ENCODE measurements at regions not wholly inside any gene's neighbourhood (a gene's known extent, or its start where the extent isn't known, plus 50 kb on each side); places are given as distances from the start of the nearest gene placed in this dataset.

DNA sequence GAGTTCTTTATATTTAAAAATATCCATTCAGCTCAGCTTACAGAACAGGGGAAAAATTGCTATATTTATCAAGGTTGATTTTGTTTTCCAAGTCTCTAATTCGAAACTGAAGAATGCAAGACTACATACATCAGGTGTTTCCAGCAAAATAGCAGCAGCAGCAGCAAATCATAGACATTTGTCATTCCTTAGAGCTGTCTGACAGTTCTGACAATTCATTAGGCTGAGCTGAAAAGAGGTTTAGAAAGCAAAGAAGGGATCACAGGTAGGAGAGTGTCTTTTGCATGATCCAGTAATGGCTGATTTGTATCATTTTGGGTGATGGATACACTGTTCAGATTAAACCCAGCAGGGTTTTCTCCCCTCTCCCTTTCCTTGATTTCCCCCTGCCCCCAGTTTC lies 545.7 kb downstream of the MCTP2 start:
- Histone ChIP-seq H3K9me3 (replicated peaks; ENCODE audit: low read length) (peaks cover 9% of the 10 kb centered on the region), H3K4me3 (ENCODE audit: low read length) (no peak overlapping the region), H3K36me3 (ENCODE audit: insufficient read depth, low read length) (no peaks in the 10 kb centered on the region), H3K9ac (ENCODE audit: low read depth, low read length) (no peak overlapping the region), H3K27me3 (ENCODE audit: control insufficient read depth, insufficient read depth, low read length) (no peaks in the 10 kb centered on the region), H3K4me1 (ENCODE audit: control insufficient read depth, insufficient read depth, low read length) (no peaks in the 10 kb centered on the region), H3K4me2 (ENCODE audit: low read length) (no peak overlapping the region)

DNA sequence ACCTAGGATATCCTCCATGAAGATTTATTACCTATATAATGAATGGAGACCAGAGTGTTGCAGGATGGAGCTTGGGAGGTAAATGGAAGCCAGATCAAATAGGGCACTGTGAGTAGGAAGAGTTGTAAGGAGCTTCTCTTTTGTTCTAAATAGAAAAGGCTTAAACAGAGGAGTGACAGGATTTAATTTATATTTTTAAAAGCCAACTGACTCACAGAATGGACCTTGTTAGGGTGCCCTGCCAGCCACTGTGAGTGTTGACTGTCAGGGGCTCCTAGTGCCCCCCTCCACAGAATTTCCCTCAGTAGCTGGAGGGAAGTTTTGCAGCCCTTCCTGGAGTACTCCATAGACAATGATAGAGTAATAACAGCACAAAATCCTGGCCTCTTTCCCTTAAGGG lies 547.5 kb downstream of the MCTP2 start:
- H3K4me3 ChIP-seq (ENCODE audit: low read length): no peak overlapping the region
- no peaks in the 10 kb centered on the region for H3K36me3 ChIP-seq (ENCODE audit: insufficient read depth, low read length)
- H3K9ac ChIP-seq (ENCODE audit: low read depth, low read length): no peak overlapping the region
- H3K4me1 ChIP-seq (ENCODE audit: control insufficient read depth, insufficient read depth, low read length): no peaks in the 10 kb centered on the region
- H3K4me2 ChIP-seq (ENCODE audit: low read length): no peak overlapping the region
- no peaks in the 10 kb centered on the region for H3K27me3 ChIP-seq (ENCODE audit: control insufficient read depth, insufficient read depth, low read length)
- peaks cover 4% of the 10 kb centered on the region for H3K9me3 ChIP-seq (replicated peaks; ENCODE audit: low read length)

GRCh38 chr15:94780166-94780565 lies 548.8 kb downstream of the MCTP2 start:
- Histone ChIP-seq H3K4me2 (ENCODE audit: low read length) (no peak overlapping the region), H3K4me1 (ENCODE audit: control insufficient read depth, insufficient read depth, low read length) (no peaks in the 10 kb centered on the region), H3K27me3 (ENCODE audit: control insufficient read depth, insufficient read depth, low read length) (no peaks in the 10 kb centered on the region), H3K9me3 (replicated peaks; ENCODE audit: low read length) (peaks cover 3% of the 10 kb centered on the region), H3K4me3 (ENCODE audit: low read length) (no peak overlapping the region), H3K36me3 (ENCODE audit: insufficient read depth, low read length) (no peaks in the 10 kb centered on the region), H3K9ac (ENCODE audit: low read depth, low read length) (no peak overlapping the region)

DNA sequence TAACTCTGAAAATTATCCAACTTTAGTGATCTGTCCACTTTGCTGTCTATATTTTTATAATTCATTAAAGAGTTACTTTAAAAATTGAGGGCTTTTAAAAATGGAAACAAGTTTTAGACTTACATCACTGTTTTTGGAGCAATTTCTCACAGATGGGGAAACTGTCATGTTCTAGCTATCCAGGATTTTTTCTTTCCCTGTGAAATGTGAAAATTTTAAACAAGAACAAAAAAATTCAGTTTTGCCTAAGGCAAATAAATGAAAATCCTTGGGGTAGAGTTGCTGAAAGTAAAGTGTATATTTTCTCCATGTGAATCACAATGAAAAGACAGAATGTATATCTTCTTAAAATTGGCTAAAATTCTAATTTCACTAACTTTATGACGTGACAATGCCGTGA lies 553.7 kb downstream of the MCTP2 start:
- Histone ChIP-seq H3K27me3 (ENCODE audit: control insufficient read depth, insufficient read depth, low read length) (no peaks in the 10 kb centered on the region), H3K9me3 (replicated peaks; ENCODE audit: low read length) (no peaks in the 10 kb centered on the region), H3K4me3 (ENCODE audit: low read length) (no peak overlapping the region), H3K4me2 (ENCODE audit: low read length) (no peak overlapping the region), H3K36me3 (ENCODE audit: insufficient read depth, low read length) (no peaks in the 10 kb centered on the region), H3K9ac (ENCODE audit: low read depth, low read length) (no peak overlapping the region), H3K4me1 (ENCODE audit: control insufficient read depth, insufficient read depth, low read length) (no peaks in the 10 kb centered on the region)

- no peak overlapping the region for H3K9ac ChIP-seq (ENCODE audit: low read depth, low read length)
- H3K4me1 ChIP-seq (ENCODE audit: control insufficient read depth, insufficient read depth, low read length): no peaks in the 10 kb centered on the region
- no peaks in the 10 kb centered on the region for H3K9me3 ChIP-seq (replicated peaks; ENCODE audit: low read length)
- no peaks in the 10 kb centered on the region for H3K27me3 ChIP-seq (ENCODE audit: control insufficient read depth, insufficient read depth, low read length)
- no peak overlapping the region for H3K4me2 ChIP-seq (ENCODE audit: low read length)
- no peak overlapping the region for H3K4me3 ChIP-seq (ENCODE audit: low read length)
- H3K36me3 ChIP-seq (ENCODE audit: insufficient read depth, low read length): no peaks in the 10 kb centered on the region
These were observed 559.6 kb downstream of the MCTP2 start for GRCh38 chr15:94791008-94791407.

DNA sequence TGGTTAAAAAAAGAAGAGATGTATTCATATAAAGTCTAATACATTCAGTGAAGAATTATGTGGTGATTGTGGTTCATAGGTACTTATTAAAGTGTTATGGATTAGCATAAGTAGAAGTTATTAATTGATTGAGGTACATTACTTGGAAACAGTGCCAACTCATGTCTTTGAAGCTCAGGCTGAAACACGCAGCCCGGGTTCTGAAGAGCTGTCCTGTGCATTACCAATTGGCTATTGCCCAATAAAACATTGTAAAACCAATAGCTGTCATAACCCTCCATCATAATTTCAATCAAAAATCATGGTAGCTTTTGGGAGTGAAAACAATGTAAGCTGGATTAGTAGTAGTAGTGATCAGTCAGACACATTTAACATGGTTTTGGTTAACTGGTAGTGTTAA lies 560.1 kb downstream of the MCTP2 start:
- no peaks in the 10 kb centered on the region for H3K4me1 ChIP-seq (ENCODE audit: control insufficient read depth, insufficient read depth, low read length)
- no peak overlapping the region for H3K4me3 ChIP-seq (ENCODE audit: low read length)
- H3K9me3 ChIP-seq (replicated peaks; ENCODE audit: low read length): no peaks in the 10 kb centered on the region
- no peaks in the 10 kb centered on the region for H3K27me3 ChIP-seq (ENCODE audit: control insufficient read depth, insufficient read depth, low read length)
- H3K36me3 ChIP-seq (ENCODE audit: insufficient read depth, low read length): no peaks in the 10 kb centered on the region
- no peak overlapping the region for H3K9ac ChIP-seq (ENCODE audit: low read depth, low read length)
- H3K4me2 ChIP-seq (ENCODE audit: low read length): no peak overlapping the region

- H3K9ac ChIP-seq (ENCODE audit: low read depth, low read length): no peak overlapping the region
- no peaks in the 10 kb centered on the region for H3K9me3 ChIP-seq (replicated peaks; ENCODE audit: low read length)
These were observed 560.8 kb downstream of the MCTP2 start for GRCh38 chr15:94792196-94792595.

GRCh38 chr15:94793207-94793606 lies 561.8 kb downstream of the MCTP2 start:
- no peak overlapping the region for H3K4me2 ChIP-seq (ENCODE audit: low read length)
- no peak overlapping the region for H3K4me3 ChIP-seq (ENCODE audit: low read length)
- no peak overlapping the region for H3K9ac ChIP-seq (ENCODE audit: low read depth, low read length)
- no peaks in the 10 kb centered on the region for H3K4me1 ChIP-seq (ENCODE audit: control insufficient read depth, insufficient read depth, low read length)
- no peaks in the 10 kb centered on the region for H3K27me3 ChIP-seq (ENCODE audit: control insufficient read depth, insufficient read depth, low read length)
- H3K36me3 ChIP-seq (ENCODE audit: insufficient read depth, low read length): no peaks in the 10 kb centered on the region
- H3K9me3 ChIP-seq (replicated peaks; ENCODE audit: low read length): no peaks in the 10 kb centered on the region

More at GRCh38 chr15:94792196-94792595, 560.8 kb downstream of the MCTP2 start:
- Histone ChIP-seq H3K4me1 (ENCODE audit: control insufficient read depth, insufficient read depth, low read length) (no peaks in the 10 kb centered on the region), H3K27me3 (ENCODE audit: control insufficient read depth, insufficient read depth, low read length) (no peaks in the 10 kb centered on the region), H3K4me2 (ENCODE audit: low read length) (no peak overlapping the region), H3K4me3 (ENCODE audit: low read length) (no peak overlapping the region), H3K36me3 (ENCODE audit: insufficient read depth, low read length) (no peaks in the 10 kb centered on the region)

GRCh38 chr15:94793641-94794040 lies 562.3 kb downstream of the MCTP2 start:
- Histone ChIP-seq H3K4me3 (ENCODE audit: low read length) (no peak overlapping the region), H3K9me3 (replicated peaks; ENCODE audit: low read length) (no peaks in the 10 kb centered on the region), H3K4me1 (ENCODE audit: control insufficient read depth, insufficient read depth, low read length) (no peaks in the 10 kb centered on the region), H3K9ac (ENCODE audit: low read depth, low read length) (no peak overlapping the region), H3K4me2 (ENCODE audit: low read length) (no peak overlapping the region), H3K36me3 (ENCODE audit: insufficient read depth, low read length) (no peaks in the 10 kb centered on the region), H3K27me3 (ENCODE audit: control insufficient read depth, insufficient read depth, low read length) (no peaks in the 10 kb centered on the region)

DNA sequence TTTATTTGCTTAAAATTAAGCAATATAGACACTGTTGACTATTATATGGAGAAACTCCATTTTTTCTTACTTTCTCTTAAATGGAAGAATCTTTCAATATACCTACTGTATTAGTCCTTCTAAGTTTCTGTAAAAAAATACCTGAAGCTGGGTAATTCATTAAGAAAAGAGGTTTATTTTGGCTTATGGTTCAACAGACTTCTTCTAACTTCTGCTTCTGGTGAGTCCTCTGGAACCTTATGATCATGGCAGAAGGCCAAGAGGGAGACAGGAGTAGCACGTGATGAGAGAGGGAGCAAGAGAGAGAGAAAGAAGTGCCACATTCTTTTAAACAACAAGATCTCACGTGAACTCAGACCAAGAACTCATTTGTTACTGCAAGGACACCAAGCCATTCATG lies 573.3 kb downstream of the MCTP2 start:
- no peaks in the 10 kb centered on the region for H3K9me3 ChIP-seq (replicated peaks; ENCODE audit: low read length)
- no peaks in the 10 kb centered on the region for H3K4me1 ChIP-seq (ENCODE audit: control insufficient read depth, insufficient read depth, low read length)
- no peaks in the 10 kb centered on the region for H3K27me3 ChIP-seq (ENCODE audit: control insufficient read depth, insufficient read depth, low read length)
- no peaks in the 10 kb centered on the region for H3K36me3 ChIP-seq (ENCODE audit: insufficient read depth, low read length)
- no peak overlapping the region for H3K4me3 ChIP-seq (ENCODE audit: low read length)
- no peak overlapping the region for H3K4me2 ChIP-seq (ENCODE audit: low read length)
- H3K9ac ChIP-seq (ENCODE audit: low read depth, low read length): no peak overlapping the region

DNA sequence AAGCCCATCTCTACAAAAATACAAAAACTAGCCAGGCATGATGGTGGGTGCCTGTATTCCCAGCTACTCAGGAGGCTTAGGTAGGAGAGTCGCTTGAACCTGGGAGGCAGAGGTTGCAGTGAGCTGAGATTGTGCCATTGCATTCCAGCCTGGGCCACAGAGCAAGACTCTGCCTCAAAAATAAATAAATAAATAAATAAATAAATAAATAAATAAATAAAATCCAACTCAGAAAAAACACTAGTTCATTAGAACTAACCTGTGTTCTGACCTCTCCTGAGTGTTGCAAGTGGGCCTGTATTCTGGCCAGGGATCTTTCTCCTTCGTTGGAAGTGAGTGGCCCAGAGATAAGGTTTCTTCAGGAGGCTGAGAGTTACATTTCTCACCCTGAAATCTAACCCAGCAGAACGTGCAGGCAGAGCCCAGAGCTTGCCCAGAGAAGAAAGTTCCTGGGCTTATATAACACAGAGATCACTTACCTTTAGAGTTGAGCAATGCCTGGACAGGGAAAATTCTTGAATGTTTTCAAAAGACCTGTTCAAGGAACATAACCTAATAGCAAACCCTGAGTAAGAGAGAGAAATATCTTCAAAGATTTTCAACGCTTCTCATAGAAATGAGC lies 583.9 kb downstream of the MCTP2 start:
- Histone ChIP-seq H3K4me2 (ENCODE audit: low read length) (no peak overlapping the region), H3K27me3 (ENCODE audit: control insufficient read depth, insufficient read depth, low read length) (no peaks in the 10 kb centered on the region), H3K4me1 (ENCODE audit: control insufficient read depth, insufficient read depth, low read length) (no peaks in the 10 kb centered on the region)

GRCh38 chr15:94815914-94816313 lies 584.6 kb downstream of the MCTP2 start:
- Histone ChIP-seq H3K27me3 (ENCODE audit: control insufficient read depth, insufficient read depth, low read length) (no peaks in the 10 kb centered on the region), H3K9ac (ENCODE audit: low read depth, low read length) (no peak overlapping the region)

More for the DNA sequence above, 583.9 kb downstream of the MCTP2 start:
- Histone ChIP-seq H3K9ac (ENCODE audit: low read depth, low read length) (no peak overlapping the region), H3K9me3 (replicated peaks; ENCODE audit: low read length) (no peaks in the 10 kb centered on the region), H3K4me3 (ENCODE audit: low read length) (no peak overlapping the region), H3K36me3 (ENCODE audit: insufficient read depth, low read length) (no peaks in the 10 kb centered on the region)

More at GRCh38 chr15:94815914-94816313, 584.6 kb downstream of the MCTP2 start:
- no peaks in the 10 kb centered on the region for H3K4me1 ChIP-seq (ENCODE audit: control insufficient read depth, insufficient read depth, low read length)
- no peak overlapping the region for H3K4me2 ChIP-seq (ENCODE audit: low read length)
- no peaks in the 10 kb centered on the region for H3K9me3 ChIP-seq (replicated peaks; ENCODE audit: low read length)
- no peaks in the 10 kb centered on the region for H3K36me3 ChIP-seq (ENCODE audit: insufficient read depth, low read length)
- H3K4me3 ChIP-seq (ENCODE audit: low read length): no peak overlapping the region
